Astrocyte (in vitro differentiated cells and primary cell): ENCODE measurements at regions not wholly inside any gene's neighbourhood (a gene's known extent, or its start where the extent isn't known, plus 50 kb on each side); places are given as distances from the start of the nearest gene placed in this dataset.

ENCODE experiments used
- DNase-seq: peaks from one replicate; pipeline ENCODE4 v3.0.0-alpha.2; 2010; ENCODE audit warnings: low read depth
- FAIRE-seq: peaks from 2 replicates; lab custom pipeline; 2011; peaks lifted over from hg19 to GRCh38; lab: Jason Lieb, UNC
- H2AFZ ChIP-seq: 2 replicates; pipeline ENCODE4 v1.6.0; 2012; ENCODE audit warnings: low read depth, low read length, inconsistent platforms
- H3K27ac ChIP-seq: 2 replicates; pipeline ENCODE4 v1.5.1; 2011; ENCODE audit warnings: low read depth, low read length, inconsistent platforms
- H3K27me3 ChIP-seq: 2 replicates; pipeline ENCODE4 v1.6.0; 2011; ENCODE audit warnings: low read length, inconsistent platforms; ENCODE audit not compliant: insufficient read depth
- H3K36me3 ChIP-seq: 2 replicates; pipeline ENCODE4 v1.5.1; 2011; ENCODE audit warnings: low read length, inconsistent platforms; ENCODE audit not compliant: insufficient read depth
- H3K4me1 ChIP-seq: 2 replicates; pipeline ENCODE4 v1.5.1; 2011; ENCODE audit warnings: low read length, inconsistent platforms; ENCODE audit not compliant: insufficient read depth
- H3K4me2 ChIP-seq: 2 replicates; pipeline ENCODE4 v1.6.0; 2012; ENCODE audit warnings: low read length, inconsistent platforms
- H3K4me3 ChIP-seq: 2 replicates; pipeline ENCODE4 v1.5.1; 2011; ENCODE audit warnings: low read depth, mild to moderate bottlenecking, low read length, inconsistent platforms; ENCODE audit not compliant: insufficient read depth
- H3K79me2 ChIP-seq: 2 replicates; pipeline ENCODE4 v1.6.0; 2012; ENCODE audit warnings: mild to moderate bottlenecking, low read length, inconsistent platforms; ENCODE audit not compliant: insufficient read depth
- H3K9ac ChIP-seq: 2 replicates; pipeline ENCODE4 v1.6.0; 2012; ENCODE audit warnings: mild to moderate bottlenecking, low read length, inconsistent platforms
- H3K9me3 ChIP-seq: 2 replicates; pipeline ENCODE4 v1.5.1; 2012; ENCODE audit warnings: low read depth, mild to moderate bottlenecking, low read length, inconsistent platforms; ENCODE audit not compliant: insufficient read depth
- H4K20me1 ChIP-seq: 2 replicates; pipeline ENCODE4 v1.6.0; 2012; ENCODE audit warnings: low read length, inconsistent platforms; ENCODE audit not compliant: insufficient read depth
- H3K27ac Mint-ChIP-seq: one replicate; pipeline ENCODE4 v1.8.0; 2021; ENCODE audit warnings: mild to moderate bottlenecking, mixed read lengths; ENCODE audit not compliant: unreplicated experiment
- H3K27me3 Mint-ChIP-seq: one replicate; pipeline ENCODE4 v1.8.0; 2021; ENCODE audit warnings: low read depth, mixed read lengths; ENCODE audit not compliant: unreplicated experiment
- H3K36me3 Mint-ChIP-seq: one replicate; pipeline ENCODE4 v1.8.0; 2021; ENCODE audit warnings: low read depth, mixed read lengths; ENCODE audit not compliant: unreplicated experiment
- H3K4me1 Mint-ChIP-seq: one replicate; pipeline ENCODE4 v1.8.0; 2021; ENCODE audit warnings: low read depth, mixed read lengths; ENCODE audit not compliant: unreplicated experiment
- H3K4me3 Mint-ChIP-seq: one replicate; pipeline ENCODE4 v1.8.0; 2021; ENCODE audit warnings: mild to moderate bottlenecking, moderate library complexity, mixed read lengths; ENCODE audit not compliant: unreplicated experiment
- H3K9me3 Mint-ChIP-seq: one replicate; pipeline ENCODE4 v1.8.0; 2021; ENCODE audit warnings: mild to moderate bottlenecking, mixed read lengths; ENCODE audit not compliant: unreplicated experiment
- CTCF ChIP-seq: IDR thresholded peaks from 2 replicates; pipeline ENCODE4 v1.5.1; 2011; ENCODE audit warnings: low read depth, mild to moderate bottlenecking, inconsistent platforms, low read length, moderate library complexity; ENCODE audit not compliant: insufficient read depth
- EZH2 ChIP-seq: IDR thresholded peaks from 2 replicates; pipeline ENCODE4 v1.6.1; 2012; ENCODE audit warnings: mild to moderate bottlenecking, low read length, inconsistent platforms; ENCODE audit not compliant: insufficient read depth

GRCh38 chr10:118907051-118907450 lies 122.5 kb upstream of the NANOS1 start:
- Histone ChIP-seq H4K20me1 (no peaks in the 10 kb centered on the region), H2AFZ (no peak overlapping the region), H3K36me3 (no peaks in the 10 kb centered on the region), H3K4me3 (no peak overlapping the region), H3K27ac (no peak overlapping the region), H3K4me2 (no peak overlapping the region), H3K79me2 (no peaks in the 10 kb centered on the region), H3K9ac (no peak overlapping the region), H3K9me3 (no peaks in the 10 kb centered on the region), H3K4me1 (peaks cover 4% of the 10 kb centered on the region), H3K27me3 (no peaks in the 10 kb centered on the region)
- Mint-ChIP-seq H3K4me3 (no peak overlapping the region), H3K27me3 (peaks cover 17% of the 10 kb centered on the region), H3K27ac (no peak overlapping the region), H3K9me3 (peaks cover 8% of the 10 kb centered on the region), H3K4me1 (peaks cover 12% of the 10 kb centered on the region), H3K36me3 (no peaks in the 10 kb centered on the region)
- no peak for TF ChIP-seq EZH2
- TF ChIP-seq CTCF, result no peak
- DNase-seq, result no peak
- no peak for FAIRE-seq

- TF ChIP-seq EZH2, result no peak
- no peak for TF ChIP-seq CTCF
- peaks cover 19% of the 10 kb centered on the region for H3K4me1 Mint-ChIP-seq
- Histone ChIP-seq H3K27ac (no peak overlapping the region), H3K9me3 (no peaks in the 10 kb centered on the region), H4K20me1 (no peaks in the 10 kb centered on the region), H3K4me1 (peaks cover 4% of the 10 kb centered on the region), H3K27me3 (no peaks in the 10 kb centered on the region), H3K36me3 (no peaks in the 10 kb centered on the region), H3K4me2 (no peak overlapping the region), H3K4me3 (no peak overlapping the region), H2AFZ (no peak overlapping the region), H3K9ac (no peak overlapping the region), H3K79me2 (no peaks in the 10 kb centered on the region)
- H3K4me3 Mint-ChIP-seq, result no peak overlapping the region
- H3K36me3 Mint-ChIP-seq, result no peaks in the 10 kb centered on the region
- DNase-seq (no peak), FAIRE-seq (no peak)
- peaks cover 10% of the 10 kb centered on the region for H3K9me3 Mint-ChIP-seq
- H3K27me3 Mint-ChIP-seq, result peaks cover 17% of the 10 kb centered on the region
- no peak overlapping the region for H3K27ac Mint-ChIP-seq
These were observed 120.8 kb upstream of the NANOS1 start for GRCh38 chr10:118908557-118909256.

- H3K9me3 ChIP-seq, result no peaks in the 10 kb centered on the region
- no peak overlapping the region for H3K4me3 ChIP-seq
- Mint-ChIP-seq H3K27me3 (peaks cover 16% of the 10 kb centered on the region), H3K4me3 (no peak overlapping the region), H3K36me3 (no peaks in the 10 kb centered on the region), H3K27ac (no peak overlapping the region), H3K4me1 (peaks cover 25% of the 10 kb centered on the region), H3K9me3 (peaks cover 8% of the 10 kb centered on the region)
- no peaks in the 10 kb centered on the region for H3K36me3 ChIP-seq
- H4K20me1 ChIP-seq, result no peaks in the 10 kb centered on the region
- H3K79me2 ChIP-seq, result no peaks in the 10 kb centered on the region
- H3K4me1 ChIP-seq, result peaks cover 4% of the 10 kb centered on the region
- TF ChIP-seq CTCF (no peak), EZH2 (no peak)
- H3K9ac ChIP-seq, result no peak overlapping the region
- no peak for FAIRE-seq
- no peak overlapping the region for H3K4me2 ChIP-seq
- no peak overlapping the region for H3K27ac ChIP-seq
- no peaks in the 10 kb centered on the region for H3K27me3 ChIP-seq
- no peak for DNase-seq
- no peak overlapping the region for H2AFZ ChIP-seq
These were observed 118.8 kb upstream of the NANOS1 start for GRCh38 chr10:118910702-118911101.
